Liver (tissue), 8 donors: ENCODE measurements at regions not wholly inside any gene's neighbourhood (a gene's known extent, or its start where the extent isn't known, plus 50 kb on each side); places are given as distances from the start of the nearest gene placed in this dataset.

ENCODE experiments used
- DNase-seq: peaks from one replicate; pipeline ENCODE4 v3.0.0-alpha.2; 2017; ENCODE audit warnings: low spot score
- H3K27ac ChIP-seq, 2 donors: one replicate each; pipeline ENCODE4 v1.7.0; 2013; ENCODE audit warnings: inconsistent platforms in 2 of 2, low read length in 2 of 2, control low read depth in 1 of 2, low read depth in 1 of 2, mild to moderate bottlenecking in 1 of 2
- H3K27me3 ChIP-seq, 4 donors: one replicate each; pipeline versions ENCODE4 v1.6.1 to v1.7.0; 2013; ENCODE audit warnings: low read length in 3 of 4, inconsistent platforms in 1 of 4, mild to moderate bottlenecking in 1 of 4, moderate library complexity in 1 of 4; ENCODE audit not compliant: control insufficient read depth in 4 of 4, insufficient read depth in 4 of 4
- H3K36me3 ChIP-seq, 4 donors: one replicate each; pipeline versions ENCODE4 v1.6.1 to v1.7.0; 2013; ENCODE audit warnings: low read length in 3 of 4, mild to moderate bottlenecking in 3 of 4, low read depth in 1 of 4, moderate library complexity in 1 of 4; ENCODE audit not compliant: control insufficient read depth in 4 of 4, insufficient read depth in 3 of 4
- H3K4me1 ChIP-seq, 4 donors: one replicate each; pipeline versions ENCODE4 v1.6.1 to v1.7.0; 2013; ENCODE audit warnings: low read length in 3 of 4, mild to moderate bottlenecking in 3 of 4, moderate library complexity in 1 of 4; ENCODE audit not compliant: control insufficient read depth in 4 of 4, insufficient read depth in 4 of 4
- H3K4me3 ChIP-seq, 3 donors: one replicate each; pipeline versions ENCODE4 v1.6.1 to v1.7.0; 2013; ENCODE audit warnings: low read length in 3 of 3, control low read depth in 1 of 3, low read depth in 1 of 3, mild to moderate bottlenecking in 1 of 3
- H3K9ac ChIP-seq, 2 donors: one replicate each; pipeline ENCODE4 v1.7.0; 2013; ENCODE audit warnings: low read length in 2 of 2, mild to moderate bottlenecking in 2 of 2, moderate library complexity in 2 of 2, control low read depth in 1 of 2, low read depth in 1 of 2
- H3K9me3 ChIP-seq, 4 donors: one replicate each; pipeline versions ENCODE4 v1.6.1 to v1.7.0; 2013; ENCODE audit warnings: low read length in 3 of 4; ENCODE audit not compliant: control insufficient read depth in 4 of 4
- ATF3 ChIP-seq: IDR thresholded peaks from 2 replicates; pipeline ENCODE4 v1.6.1; 2016; ENCODE audit warnings: antibody characterized with exemption
- CTCF ChIP-seq: fragments of 150-350 bp; IDR thresholded peaks from 2 replicates; pipeline ENCODE4 v1.5.1; 2017; ENCODE audit warnings: improper control_type of control experiment, low read depth, low read length; ENCODE audit not compliant: missing input control
- EGR1 ChIP-seq, 2 donors: IDR thresholded peaks; 2 replicates each; pipeline ENCODE4 v1.6.1; 2016 to 2018; ENCODE audit warnings: antibody characterized with exemption in 2 of 2, low read depth in 2 of 2
- FOXA1 ChIP-seq: IDR thresholded peaks from 2 replicates; pipeline ENCODE4 v1.6.1; 2016; ENCODE audit warnings: antibody characterized with exemption
- FOXA2 ChIP-seq: IDR thresholded peaks from 2 replicates; pipeline ENCODE4 v1.6.1; 2016; ENCODE audit warnings: antibody characterized with exemption
- GABPA ChIP-seq, 2 donors: IDR thresholded peaks in 1 of 2; conservative IDR thresholded peaks in 1 of 2; 2 replicates each; pipeline ENCODE4 v1.6.1; 2016; ENCODE audit warnings: antibody characterized with exemption in 2 of 2, mild to moderate bottlenecking in 1 of 2, moderate library complexity in 1 of 2
- HNF4A ChIP-seq, 2 donors: conservative IDR thresholded peaks; 2 replicates each; pipeline ENCODE4 v1.6.1; 2016; ENCODE audit warnings: antibody characterized with exemption in 2 of 2, mild to moderate bottlenecking in 2 of 2
- HNF4G ChIP-seq: IDR thresholded peaks from 2 replicates; pipeline ENCODE4 v1.6.1; 2016; ENCODE audit warnings: antibody characterized with exemption
- JUND ChIP-seq, 2 donors: IDR thresholded peaks; 2 replicates each; pipeline ENCODE4 v1.6.1; 2016; ENCODE audit warnings: antibody characterized with exemption in 2 of 2
- MAX ChIP-seq: IDR thresholded peaks from 2 replicates; pipeline ENCODE4 v1.6.1; 2016; ENCODE audit warnings: antibody characterized with exemption
- NR2F2 ChIP-seq: IDR thresholded peaks from 2 replicates; pipeline ENCODE4 v1.6.1; 2016; ENCODE audit warnings: antibody characterized with exemption
- RAD21 ChIP-seq, 2 donors: IDR thresholded peaks; 2 replicates each; pipeline ENCODE4 v1.6.1; 2016; ENCODE audit warnings: antibody characterized with exemption in 2 of 2, mild to moderate bottlenecking in 2 of 2
- REST ChIP-seq: IDR thresholded peaks from 2 replicates; pipeline ENCODE4 v1.6.1; 2016; ENCODE audit warnings: antibody characterized with exemption, mild to moderate bottlenecking
- RXRA ChIP-seq, 2 donors: IDR thresholded peaks; 2 replicates each; pipeline ENCODE4 v1.6.1; 2017 to 2018; ENCODE audit warnings: antibody characterized with exemption in 2 of 2, mild to moderate bottlenecking in 1 of 2
- SP1 ChIP-seq: IDR thresholded peaks from 2 replicates; pipeline ENCODE4 v1.6.1; 2018; ENCODE audit warnings: antibody characterized with exemption, mild to moderate bottlenecking
- TAF1 ChIP-seq: conservative IDR thresholded peaks from 2 replicates; pipeline ENCODE4 v1.6.1; 2016; ENCODE audit warnings: antibody characterized with exemption, mild to moderate bottlenecking
- YY1 ChIP-seq: IDR thresholded peaks from 2 replicates; pipeline ENCODE4 v1.6.1; 2016; ENCODE audit warnings: antibody characterized with exemption, mild to moderate bottlenecking
- ZBTB33 ChIP-seq: IDR thresholded peaks from 2 replicates; pipeline ENCODE4 v1.6.1; 2016; ENCODE audit warnings: antibody characterized with exemption
- WGBS: extraction: QIAGEN DNeasy Blood & Tissue Kit; methylation state at CpG from one replicate; pipeline ENCODE4 v1.1.7; 2013; 5-methylcytosine and 5-hydroxymethylcytosine counted together
- donor health status: healthy.
- donor health status: healthy.
- donor health status: healthy.
- donor health status: healthy.
- donor health status: healthy.

- Histone ChIP-seq H3K36me3 (no peaks in the 10 kb centered on the region), H3K9ac (no peak overlapping the region), H3K9me3 (no peaks in the 10 kb centered on the region), H3K4me3 (no peak overlapping the region), H3K4me1 (no peaks in the 10 kb centered on the region), H3K27ac (no peak overlapping the region), H3K27me3 (peaks cover 0 to under 1% (median 0%) of the 10 kb centered on the region in 4 donors)
- no peak for DNase-seq
- TF ChIP-seq HNF4A (conservative IDR thresholded peaks at IDR 0.05): no peak
- TF ChIP-seq NR2F2: no peak
- TF ChIP-seq FOXA2: no peak
- WGBS: 80% methylated on average over 3 of the region's 3 CpGs
Measured at GRCh38 chr4:146107587-146108240, 67.8 kb upstream of the LSM6 start.

- Histone ChIP-seq H3K9ac (no peak overlapping the region), H3K27ac (no peak overlapping the region), H3K36me3 (no peaks in the 10 kb centered on the region), H3K9me3 (no peaks in the 10 kb centered on the region), H3K27me3 (peaks cover 0 to 2% (median 0%) of the 10 kb centered on the region in 4 donors), H3K4me1 (no peaks in the 10 kb centered on the region), H3K4me3 (no peak overlapping the region)
- DNase-seq: no peak
- no peak for TF ChIP-seq ZBTB33
- no peak for TF ChIP-seq NR2F2
- TF ChIP-seq HNF4G: no peak
- TF ChIP-seq ATF3: no peak
- no peak for TF ChIP-seq FOXA2
- TF ChIP-seq YY1: no peak
- TF ChIP-seq MAX: no peak
- no peak for TF ChIP-seq RAD21 (IDR thresholded peaks at IDR 0.05)
- TF ChIP-seq TAF1: no peak
- no peak for TF ChIP-seq JUND (IDR thresholded peaks at IDR 0.05)
- TF ChIP-seq EGR1 (IDR thresholded peaks at IDR 0.05; ENCODE audit: low read depth in 2 of 2): no peak
- TF ChIP-seq REST: no peak
- no peak for TF ChIP-seq GABPA (IDR thresholded peaks at IDR 0.05 in 1 of 2, conservative IDR thresholded peaks at IDR 0.05 in 1 of 2)
- no peak for TF ChIP-seq CTCF
- no peak for TF ChIP-seq HNF4A (conservative IDR thresholded peaks at IDR 0.05)
- no peak for TF ChIP-seq RXRA (IDR thresholded peaks at IDR 0.05)
- TF ChIP-seq FOXA1: no peak
- no peak for TF ChIP-seq SP1
- WGBS: 100% methylated on average over 1 of the region's 1 CpG
Measured at GRCh38 chr4:146105464-146105863, 70.1 kb upstream of the LSM6 start.
